ENCODE measurements at regions not wholly inside any gene's neighbourhood (a gene's known extent, or its start where the extent isn't known, plus 50 kb on each side); places are given as distances from the start of the nearest gene placed in this dataset.
"Not testable (repeated sequence)": the region's sequence is repeated elsewhere in the genome, so short reads cannot be mapped to it uniquely, and the experiment has no call there.

- H3K36me3 ChIP-seq (ENCODE audit: control insufficient read depth in 4 of 4, insufficient read depth in 4 of 4, low read length in 3 of 4), result no peaks in the 10 kb centered on the region
- DNase-seq, result no peak
- CTCF ChIA-PET, result no interaction called here
- peaks cover 0 to 7% (median 0%) of the 10 kb centered on the region in 5 experiments for H3K9me3 ChIP-seq (ENCODE audit: control extremely low read depth in 1 of 5, control insufficient read depth in 4 of 5, insufficient read depth in 2 of 5, low read depth in 1 of 5, low read length in 4 of 5)
- POLR2A ChIA-PET, result no interaction called here
- H3K27me3 ChIP-seq (replicated peaks in 2 of 5; ENCODE audit: control insufficient read depth in 4 of 5, insufficient read depth in 5 of 5, low read length in 4 of 5), result no peaks in the 10 kb centered on the region
- H3K4me1 ChIP-seq (ENCODE audit: control extremely low read depth in 1 of 4, control insufficient read depth in 4 of 4, insufficient read depth in 4 of 4, low read length in 3 of 4), result no peaks in the 10 kb centered on the region
- no peak overlapping the region for H3K4me3 ChIP-seq (ENCODE audit: control insufficient read depth in 1 of 7, extremely low read depth in 1 of 7, insufficient read depth in 4 of 7, low read depth in 2 of 7, low read length in 6 of 7)
- H3K27ac ChIP-seq (ENCODE audit: insufficient read depth in 1 of 2, low read depth in 1 of 2, low read length in 2 of 2, poor library complexity in 1 of 2, severe bottlenecking in 2 of 2), result no peak overlapping the region
- WGBS (ENCODE audit: insufficient coverage), result 82% methylated on average over 2 of the region's 3 CpGs
These were observed 123.2 kb upstream of the TBC1D5 start for GRCh38 chr3:17865631-17866030.

- Histone ChIP-seq H3K9me3 (ENCODE audit: control extremely low read depth in 1 of 5, control insufficient read depth in 4 of 5, insufficient read depth in 2 of 5, low read depth in 1 of 5, low read length in 4 of 5) (peaks cover 0 to 7% (median 0%) of the 10 kb centered on the region in 5 experiments), H3K27ac (ENCODE audit: insufficient read depth in 1 of 2, low read depth in 1 of 2, low read length in 2 of 2, poor library complexity in 1 of 2, severe bottlenecking in 2 of 2) (no peak overlapping the region), H3K36me3 (ENCODE audit: control insufficient read depth in 4 of 4, insufficient read depth in 4 of 4, low read length in 3 of 4) (no peaks in the 10 kb centered on the region), H3K4me3 (ENCODE audit: control insufficient read depth in 1 of 7, extremely low read depth in 1 of 7, insufficient read depth in 4 of 7, low read depth in 2 of 7, low read length in 6 of 7) (no peak overlapping the region), H3K4me1 (ENCODE audit: control extremely low read depth in 1 of 4, control insufficient read depth in 4 of 4, insufficient read depth in 4 of 4, low read length in 3 of 4) (no peaks in the 10 kb centered on the region), H3K27me3 (replicated peaks in 2 of 5; ENCODE audit: control insufficient read depth in 4 of 5, insufficient read depth in 5 of 5, low read length in 4 of 5) (no peaks in the 10 kb centered on the region)
- DNase-seq, result peak in 1 of 3 donors; percentile 7
- POLR2A ChIA-PET, result no interaction called here
- no CpG with 5 or more reads among the region's 2 CpGs for WGBS (ENCODE audit: insufficient coverage)
- CTCF ChIA-PET, result no interaction called here
These were observed 119.0 kb upstream of the TBC1D5 start for GRCh38 chr3:17861476-17861875.

GRCh38 chr3:17860840-17861471, 118.5 kb upstream of the TBC1D5 start:
- H3K4me3 ChIP-seq (ENCODE audit: control insufficient read depth in 1 of 7, extremely low read depth in 1 of 7, insufficient read depth in 4 of 7, low read depth in 2 of 7, low read length in 6 of 7); H3K27me3 ChIP-seq (replicated peaks in 2 of 5; ENCODE audit: control insufficient read depth in 4 of 5, insufficient read depth in 5 of 5, low read length in 4 of 5); H3K27ac ChIP-seq (ENCODE audit: insufficient read depth in 1 of 2, low read depth in 1 of 2, low read length in 2 of 2, poor library complexity in 1 of 2, severe bottlenecking in 2 of 2); H3K9me3 ChIP-seq (ENCODE audit: control extremely low read depth in 1 of 5, control insufficient read depth in 4 of 5, insufficient read depth in 2 of 5, low read depth in 1 of 5, low read length in 4 of 5); CTCF ChIA-PET; POLR2A ChIA-PET; DNase-seq; H3K4me1 ChIP-seq (ENCODE audit: control extremely low read depth in 1 of 4, control insufficient read depth in 4 of 4, insufficient read depth in 4 of 4, low read length in 3 of 4); H3K36me3 ChIP-seq (ENCODE audit: control insufficient read depth in 4 of 4, insufficient read depth in 4 of 4, low read length in 3 of 4): not testable (repeated sequence)
- 97% methylated on average over 20 of the region's 35 CpGs for WGBS (ENCODE audit: insufficient coverage)

- Histone ChIP-seq H3K27ac (ENCODE audit: insufficient read depth in 1 of 2, low read depth in 1 of 2, low read length in 2 of 2, poor library complexity in 1 of 2, severe bottlenecking in 2 of 2) (no peak overlapping the region), H3K4me1 (ENCODE audit: control extremely low read depth in 1 of 4, control insufficient read depth in 4 of 4, insufficient read depth in 4 of 4, low read length in 3 of 4) (peaks cover 0 to 4% (median 0%) of the 10 kb centered on the region in 4 experiments), H3K4me3 (ENCODE audit: control insufficient read depth in 1 of 7, extremely low read depth in 1 of 7, insufficient read depth in 4 of 7, low read depth in 2 of 7, low read length in 6 of 7) (no peak overlapping the region), H3K27me3 (replicated peaks in 2 of 5; ENCODE audit: control insufficient read depth in 4 of 5, insufficient read depth in 5 of 5, low read length in 4 of 5) (no peaks in the 10 kb centered on the region), H3K9me3 (ENCODE audit: control extremely low read depth in 1 of 5, control insufficient read depth in 4 of 5, insufficient read depth in 2 of 5, low read depth in 1 of 5, low read length in 4 of 5) (peaks cover 0 to 3% (median 0%) of the 10 kb centered on the region in 5 experiments), H3K36me3 (ENCODE audit: control insufficient read depth in 4 of 4, insufficient read depth in 4 of 4, low read length in 3 of 4) (no peaks in the 10 kb centered on the region)
- ChIA-PET POLR2A (no interaction called here), CTCF (no interaction called here)
- 100% methylated on average over 1 of the region's 1 CpG for WGBS (ENCODE audit: insufficient coverage)
- no peak for DNase-seq
These were observed 109.8 kb upstream of the TBC1D5 start for GRCh38 chr3:17852217-17852616.

GRCh38 chr3:17850448-17850847, 108.0 kb upstream of the TBC1D5 start:
- Histone ChIP-seq H3K9me3 (ENCODE audit: control extremely low read depth in 1 of 5, control insufficient read depth in 4 of 5, insufficient read depth in 2 of 5, low read depth in 1 of 5, low read length in 4 of 5) (peaks cover 0 to 2% (median 0%) of the 10 kb centered on the region in 5 experiments), H3K4me1 (ENCODE audit: control extremely low read depth in 1 of 4, control insufficient read depth in 4 of 4, insufficient read depth in 4 of 4, low read length in 3 of 4) (peaks cover 0 to 4% (median 0%) of the 10 kb centered on the region in 4 experiments), H3K27ac (ENCODE audit: insufficient read depth in 1 of 2, low read depth in 1 of 2, low read length in 2 of 2, poor library complexity in 1 of 2, severe bottlenecking in 2 of 2) (no peak overlapping the region), H3K4me3 (ENCODE audit: control insufficient read depth in 1 of 7, extremely low read depth in 1 of 7, insufficient read depth in 4 of 7, low read depth in 2 of 7, low read length in 6 of 7) (no peak overlapping the region), H3K27me3 (replicated peaks in 2 of 5; ENCODE audit: control insufficient read depth in 4 of 5, insufficient read depth in 5 of 5, low read length in 4 of 5) (no peaks in the 10 kb centered on the region), H3K36me3 (ENCODE audit: control insufficient read depth in 4 of 4, insufficient read depth in 4 of 4, low read length in 3 of 4) (no peaks in the 10 kb centered on the region)
- CTCF ChIA-PET, result interaction anchor here (1.9 kb wide), 1 partner anchor 9 kb away, joined by 4 read pairs; no protein-coding TSS in a partner anchor
- DNase-seq, result peak in 2 of 3 donors; percentile 47 to 57
- POLR2A ChIA-PET, result no interaction called here

- DNase-seq, result no peak
- 96% methylated on average over 2 of the region's 3 CpGs for WGBS (ENCODE audit: insufficient coverage)
- Histone ChIP-seq H3K4me1 (ENCODE audit: control extremely low read depth in 1 of 4, control insufficient read depth in 4 of 4, insufficient read depth in 4 of 4, low read length in 3 of 4) (peaks cover 0 to 4% (median 0%) of the 10 kb centered on the region in 4 experiments), H3K27me3 (replicated peaks in 2 of 5; ENCODE audit: control insufficient read depth in 4 of 5, insufficient read depth in 5 of 5, low read length in 4 of 5) (no peaks in the 10 kb centered on the region), H3K9me3 (ENCODE audit: control extremely low read depth in 1 of 5, control insufficient read depth in 4 of 5, insufficient read depth in 2 of 5, low read depth in 1 of 5, low read length in 4 of 5) (peaks cover 0 to 2% (median 0%) of the 10 kb centered on the region in 5 experiments), H3K36me3 (ENCODE audit: control insufficient read depth in 4 of 4, insufficient read depth in 4 of 4, low read length in 3 of 4) (no peaks in the 10 kb centered on the region), H3K4me3 (ENCODE audit: control insufficient read depth in 1 of 7, extremely low read depth in 1 of 7, insufficient read depth in 4 of 7, low read depth in 2 of 7, low read length in 6 of 7) (no peak overlapping the region), H3K27ac (ENCODE audit: insufficient read depth in 1 of 2, low read depth in 1 of 2, low read length in 2 of 2, poor library complexity in 1 of 2, severe bottlenecking in 2 of 2) (no peak overlapping the region)
- POLR2A ChIA-PET, result no interaction called here
- CTCF ChIA-PET, result no interaction called here
These were observed 105.7 kb upstream of the TBC1D5 start for GRCh38 chr3:17848102-17848501.

GRCh38 chr3:17847156-17847555, 104.7 kb upstream of the TBC1D5 start:
- no peak for DNase-seq
- H3K27me3 ChIP-seq (replicated peaks in 2 of 5; ENCODE audit: control insufficient read depth in 4 of 5, insufficient read depth in 5 of 5, low read length in 4 of 5), result no peaks in the 10 kb centered on the region
- no peak overlapping the region for H3K4me3 ChIP-seq (ENCODE audit: control insufficient read depth in 1 of 7, extremely low read depth in 1 of 7, insufficient read depth in 4 of 7, low read depth in 2 of 7, low read length in 6 of 7)
- H3K4me1 ChIP-seq (ENCODE audit: control extremely low read depth in 1 of 4, control insufficient read depth in 4 of 4, insufficient read depth in 4 of 4, low read length in 3 of 4), result peaks cover 0 to 4% (median 0%) of the 10 kb centered on the region in 4 experiments
- WGBS (ENCODE audit: insufficient coverage), result 100% methylated on average over 3 of the region's 5 CpGs
- POLR2A ChIA-PET, result no interaction called here
- H3K9me3 ChIP-seq (ENCODE audit: control extremely low read depth in 1 of 5, control insufficient read depth in 4 of 5, insufficient read depth in 2 of 5, low read depth in 1 of 5, low read length in 4 of 5), result peaks cover 0 to 2% (median 0%) of the 10 kb centered on the region in 5 experiments
- no peak overlapping the region for H3K27ac ChIP-seq (ENCODE audit: insufficient read depth in 1 of 2, low read depth in 1 of 2, low read length in 2 of 2, poor library complexity in 1 of 2, severe bottlenecking in 2 of 2)
- H3K36me3 ChIP-seq (ENCODE audit: control insufficient read depth in 4 of 4, insufficient read depth in 4 of 4, low read length in 3 of 4), result no peaks in the 10 kb centered on the region
- CTCF ChIA-PET, result no interaction called here

Measured in common myeloid progenitor, CD34-positive (primary cell).